ENCODE measurements at regions not wholly inside any gene's neighbourhood (a gene's known extent, or its start where the extent isn't known, plus 50 kb on each side); places are given as distances from the start of the nearest gene placed in this dataset.

DNA sequence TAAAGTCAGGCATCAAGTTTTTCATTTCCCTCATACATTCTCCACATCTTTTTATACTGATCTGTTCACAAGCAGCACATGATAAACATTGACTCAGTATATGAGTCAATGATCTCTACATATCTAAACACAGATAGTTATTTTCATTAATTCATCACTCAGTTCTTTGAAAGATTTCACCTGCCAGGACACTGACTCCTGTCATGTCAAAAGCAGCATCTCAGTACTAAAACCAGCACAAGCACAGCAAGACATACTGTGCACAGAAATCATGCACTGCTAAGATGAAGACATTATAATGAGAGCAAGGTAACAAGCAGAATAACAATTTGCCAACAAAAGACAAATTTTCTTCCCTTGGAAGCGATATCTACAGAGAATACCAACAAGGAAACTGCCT is 206.1 kb upstream of the COX7C start:
- no peak overlapping the region for H3K4me3 ChIP-seq (ENCODE audit: extremely low read depth in 1 of 4, insufficient read depth in 2 of 4, low read depth in 3 of 4, low read length in 4 of 4)

More for the DNA sequence above, 206.1 kb upstream of the COX7C start:
- TF ChIP-seq EZH2 (IDR thresholded peaks at IDR 0.05; ENCODE audit: low read depth, low read length, severe bottlenecking) (no peak), SAP30 (IDR thresholded peaks at IDR 0.05; ENCODE audit: insufficient read depth, insufficient replicate concordance, low read length) (no peak), SRF (IDR thresholded peaks at IDR 0.05; ENCODE audit: low read depth, low read length) (no peak), EP300 (IDR thresholded peaks at IDR 0.05; ENCODE audit: borderline replicate concordance in 1 of 2, low read depth in 2 of 2, low read length in 2 of 2) (no peak), CEBPB (IDR thresholded peaks at IDR 0.05; ENCODE audit: low read depth, low read length) (no peak)
- H3K4ac ChIP-seq (replicated peaks; ENCODE audit: insufficient read length, low read depth, low read length): no peak overlapping the region
- 85% methylated on average over 1 of the region's 1 CpG; no CpG with 5 or more reads in 1 of the 2 experiments for WGBS, 2 experiments (ENCODE audit: extremely low coverage in 1 of 2, insufficient coverage in 1 of 2, insufficient read length in 1 of 2, insufficient replicate concordance in 2 of 2, low coverage in 1 of 2, low lambda C conversion rate in 2 of 2, missing lambda C conversion rate in 1 of 2)
- no peaks in the 10 kb centered on the region for H3K27me3 ChIP-seq (replicated peaks in 1 of 4; ENCODE audit: control insufficient read depth in 3 of 4, extremely low read depth in 1 of 4, insufficient read depth in 3 of 4, low read length in 3 of 4)
- H3K23me2 ChIP-seq (ENCODE audit: low read depth, low read length): no peaks in the 10 kb centered on the region
- H4K91ac ChIP-seq (replicated peaks; ENCODE audit: insufficient read length, low read length): no peak overlapping the region
- no peak overlapping the region for H2BK20ac ChIP-seq (ENCODE audit: low read length)
- no peak overlapping the region for H4K8ac ChIP-seq (ENCODE audit: extremely low read depth, insufficient read depth, low read length)
- no peak overlapping the region for H2AK5ac ChIP-seq (ENCODE audit: low read depth, low read length)
- H3K36me3 ChIP-seq (ENCODE audit: control insufficient read depth in 2 of 4, insufficient read depth in 4 of 4, low read length in 3 of 4): no peaks in the 10 kb centered on the region
- no peak overlapping the region for H2BK12ac ChIP-seq (ENCODE audit: low read depth, low read length)
- no peaks in the 10 kb centered on the region for H4K20me1 ChIP-seq (replicated peaks in 1 of 2; ENCODE audit: control insufficient read depth in 1 of 2, insufficient read depth in 2 of 2, low read length in 2 of 2)
- H2AFZ ChIP-seq (ENCODE audit: low read length): no peak overlapping the region
- H3K56ac ChIP-seq (replicated peaks; ENCODE audit: insufficient read length, low read depth, low read length): no peak overlapping the region
- H3K79me1 ChIP-seq (ENCODE audit: low read depth, low read length): no peaks in the 10 kb centered on the region
- no peak overlapping the region for H3K23ac ChIP-seq (ENCODE audit: insufficient read length)
- FAIRE-seq (no peak), DNase-seq (ENCODE audit: low read depth in 1 of 2, low spot score in 2 of 2) (no peak)
- H3K4me1 ChIP-seq (replicated peaks in 1 of 4; ENCODE audit: control insufficient read depth in 3 of 4, insufficient read depth in 4 of 4, low read length in 3 of 4): no peaks in the 10 kb centered on the region
- CTCF ChIA-PET (ENCODE audit: partially characterized antibody): no interaction called here
- no peak overlapping the region for H3K9ac ChIP-seq (replicated peaks in 1 of 4; ENCODE audit: extremely low read depth in 1 of 4, low read depth in 3 of 4, low read length in 3 of 4)
- no peak overlapping the region for H2BK5ac ChIP-seq (ENCODE audit: low read depth, low read length)
- H3K9me3 ChIP-seq (ENCODE audit: insufficient read depth in 2 of 2, low read depth in 1 of 2, low read length in 1 of 2): no peaks in the 10 kb centered on the region
- no peak overlapping the region for H2BK120ac ChIP-seq (replicated peaks; ENCODE audit: low read depth, low read length)
- POLR2A ChIA-PET (ENCODE audit: partially characterized antibody): no interaction called here
- no peak overlapping the region for H3K14ac ChIP-seq (ENCODE audit: insufficient read length)
- H4K5ac ChIP-seq (ENCODE audit: insufficient read length, low read depth, low read length): no peak overlapping the region
- H3K79me2 ChIP-seq (ENCODE audit: control insufficient read depth in 1 of 2, insufficient read depth in 2 of 2, low read length in 2 of 2): no peaks in the 10 kb centered on the region
- no peak overlapping the region for H3K27ac ChIP-seq (ENCODE audit: low read depth, low read length)
- no peak overlapping the region for H3K4me2 ChIP-seq (ENCODE audit: insufficient read depth in 1 of 2, low read depth in 2 of 2, low read length in 2 of 2)
- no peak overlapping the region for H3K18ac ChIP-seq (ENCODE audit: extremely low read depth, low read length)
- no peak overlapping the region for H2BK15ac ChIP-seq (ENCODE audit: low read length)

Data from H1 (cell line).